NOMO-1 treated with DMSO at 0.1 percent for 48 hours (cell line): ENCODE measurements at regions not wholly inside any gene's neighbourhood (a gene's known extent, or its start where the extent isn't known, plus 50 kb on each side); places are given as distances from the start of the nearest gene placed in this dataset.
"Not testable (repeated sequence)": the region's sequence is repeated elsewhere in the genome, so short reads cannot be mapped to it uniquely, and the experiment has no call there.

Source experiments
- DNase-seq: peaks from one replicate; lab custom pipeline; 2025; ENCODE audit not compliant: unreplicated experiment; lab: John Stamatoyannopoulos, UW

GRCh38 chr21:24420689-24421088 lies 1186.6 kb downstream of the MRPL39 start:
- peak; percentile 29 for DNase-seq

GRCh38 chr21:24419641-24420040 lies 1187.6 kb downstream of the MRPL39 start:
- not testable (repeated sequence) for DNase-seq

- no peak for DNase-seq
These were observed 1188.6 kb downstream of the MRPL39 start for GRCh38 chr21:24418671-24419070.

- no peak for DNase-seq
These were observed 1195.9 kb downstream of the MRPL39 start for GRCh38 chr21:24411429-24411828.

- no peak for DNase-seq
These were observed 1204.1 kb downstream of the MRPL39 start for GRCh38 chr21:24403221-24403620.

GRCh38 chr21:24395320-24395923 lies 1211.9 kb downstream of the MRPL39 start:
- DNase-seq: no peak

- peak; percentile 2 for DNase-seq
These were observed 1232.1 kb downstream of the MRPL39 start for GRCh38 chr21:24375201-24375600.

- no peak for DNase-seq
These were observed 1234.8 kb downstream of the MRPL39 start for GRCh38 chr21:24372506-24372905.

- DNase-seq: no peak
These were observed 1237.5 kb downstream of the MRPL39 start for GRCh38 chr21:24369746-24370145.

- DNase-seq: no peak
These were observed 1238.0 kb downstream of the MRPL39 start for GRCh38 chr21:24369278-24369677.

GRCh38 chr21:24367936-24368335 lies 1239.3 kb downstream of the MRPL39 start:
- no peak for DNase-seq

GRCh38 chr21:24353492-24353891 lies 1253.8 kb downstream of the MRPL39 start:
- DNase-seq: no peak

- DNase-seq: no peak
These were observed 1267.9 kb downstream of the MRPL39 start for GRCh38 chr21:24339406-24339805.

GRCh38 chr21:24336491-24336890 lies 1270.8 kb downstream of the MRPL39 start:
- DNase-seq: no peak

- DNase-seq: no peak
These were observed 1283.7 kb downstream of the MRPL39 start for GRCh38 chr21:24323536-24323935.

- DNase-seq: no peak
These were observed 1290.9 kb downstream of the MRPL39 start for GRCh38 chr21:24316277-24316922.

GRCh38 chr21:24310788-24311187 lies 1296.5 kb downstream of the MRPL39 start:
- no peak for DNase-seq

GRCh38 chr21:24308183-24308582 lies 1299.1 kb downstream of the MRPL39 start:
- DNase-seq: no peak

GRCh38 chr21:24302400-24302799 lies 1304.9 kb downstream of the MRPL39 start:
- DNase-seq: no peak

- no peak for DNase-seq
These were observed 1309.2 kb downstream of the MRPL39 start for GRCh38 chr21:24298040-24298439.

GRCh38 chr21:24294171-24294570 lies 1313.1 kb downstream of the MRPL39 start:
- no peak for DNase-seq

- DNase-seq: no peak
These were observed 1317.0 kb downstream of the MRPL39 start for GRCh38 chr21:24290151-24290833.
